Spleen (tissue), 11 donors: ENCODE measurements at regions not wholly inside any gene's neighbourhood (a gene's known extent, or its start where the extent isn't known, plus 50 kb on each side); places are given as distances from the start of the nearest gene placed in this dataset.

Experiments used
- DNase-seq: peaks from one replicate; pipeline ENCODE4 v3.0.0-alpha.2; 2020
- H3K27ac ChIP-seq, 8 donors: fragments of 200-600 bp; sonication (generic) in 7 of 8; 1 replicate in 4 of 8; 2 replicates in 4 of 8; pipeline versions ENCODE4 v1.5.0 to v1.8.0; 2016 to 2021; ENCODE audit warnings: inconsistent platforms in 4 of 8, mild to moderate bottlenecking in 4 of 8, moderate library complexity in 1 of 8
- H3K27me3 ChIP-seq, 7 donors: fragments of 200-600 bp; sonication (generic) in 6 of 7; replicated peaks in 1 of 7; 1 replicate in 4 of 7; 2 replicates in 3 of 7; pipeline versions ENCODE4 v1.5.0 to v1.8.0; 2016 to 2021; ENCODE audit warnings: inconsistent platforms in 3 of 7, mild to moderate bottlenecking in 1 of 7
- H3K36me3 ChIP-seq, 6 donors: fragments of 200-600 bp; sonication (generic) in 5 of 6; 1 replicate in 4 of 6; 2 replicates in 2 of 6; pipeline versions ENCODE4 v1.5.0 to v1.8.0; 2016 to 2021; ENCODE audit warnings: inconsistent platforms in 2 of 6
- H3K4me1 ChIP-seq, 6 donors: fragments of 200-600 bp; sonication (generic) in 5 of 6; 1 replicate in 3 of 6; 2 replicates in 3 of 6; pipeline versions ENCODE4 v1.5.0 to v1.8.0; 2016 to 2021; ENCODE audit warnings: inconsistent platforms in 3 of 6
- H3K4me3 ChIP-seq, 8 donors: fragments of 200-600 bp; sonication (generic) in 7 of 8; 1 replicate in 4 of 8; 2 replicates in 4 of 8; pipeline versions ENCODE4 v1.5.0 to v1.8.0; 2016 to 2021; ENCODE audit warnings: inconsistent platforms in 4 of 8, mild to moderate bottlenecking in 4 of 8, moderate library complexity in 2 of 8
- H3K9me3 ChIP-seq, 8 donors: fragments of 200-600 bp; sonication (generic) in 7 of 8; 1 replicate in 4 of 8; 2 replicates in 4 of 8; pipeline versions ENCODE4 v1.5.0 to v1.8.0; 2016 to 2021; ENCODE audit warnings: inconsistent platforms in 4 of 8
- POLR2A ChIP-seq, 3 donors: fragments of 450-650 bp; IDR thresholded peaks; one replicate each; pipeline ENCODE4 v1.5.1; 2017; ENCODE audit warnings: antibody characterized with exemption in 3 of 3, mild to moderate bottlenecking in 1 of 3
- POLR2AphosphoS5 ChIP-seq, 3 donors: sonication (generic); formaldehyde crosslinking; IDR thresholded peaks; one replicate each; pipeline ENCODE4 v1.5.1; 2017; ENCODE audit warnings: antibody characterized with exemption in 3 of 3
- WGBS, 5 donors: extraction: QIAGEN DNeasy Blood & Tissue Kit in 3 of 5; methylation state at CpG; one replicate each; pipeline versions ENCODE4 v1.1.5 to v1.1.7; 2013 to 2018; 5-methylcytosine and 5-hydroxymethylcytosine counted together
- intact Hi-C: fragments of 100-400 bp; cut with DNase I; formaldehyde crosslinking; loops from one replicate; pipeline ENCODE4 v1.15.0; 2023; ENCODE audit warnings: low total_unique reads
- TF ChIP-seq, protein P1 (sequence below), 11 experiments: fragments of 200-600 bp in 7 of 11; fragments of 450-650 bp in 4 of 11; sonication (generic) in 4 of 11; IDR thresholded peaks in 8 of 11; conservative IDR thresholded peaks in 3 of 11; 1 replicate in 7 of 11; 2 replicates in 4 of 11; pipeline versions ENCODE4 v1.4.0 to v1.8.0; 2016 to 2021; ENCODE audit warnings: antibody characterized with exemption in 11 of 11, inconsistent platforms in 4 of 11, mild to moderate bottlenecking in 1 of 11
- donor health status: healthy with polysubstance abuse.
- donor health status: DM: no; HTN: no; CAD: no; lungs with moderate emphysema.
- donor health status: DM: no; HTN: no; CAD: no.
- donor health status: Bipolar disorder and iron deficiency.
- donor health status: healthy.
- donor health status: DM: no; HTN: no; CAD: no.
- donor health status: DM: yes; HTN: yes; CAD: no.

DNA sequence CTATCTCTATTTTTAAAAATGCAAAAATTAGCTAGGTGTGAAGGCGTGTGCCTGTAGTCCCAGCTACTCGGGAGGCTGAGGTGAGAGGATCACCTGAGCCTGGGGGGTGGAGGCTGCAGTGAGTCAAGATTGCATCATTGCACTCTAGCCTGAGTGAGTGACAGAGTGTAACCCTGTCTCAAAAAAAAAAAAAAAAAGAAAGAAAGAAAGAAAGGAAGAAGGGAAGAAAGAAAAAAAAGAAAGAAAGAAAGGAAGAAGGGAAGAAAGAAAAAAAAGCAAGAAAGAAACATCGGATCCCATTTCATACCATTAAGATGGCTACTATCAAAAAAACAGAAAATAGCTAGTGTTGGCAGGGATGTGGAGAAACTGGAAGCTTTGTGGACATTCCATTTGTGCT, 136.8 kb upstream of the WNT4 start:
- H3K4me3 ChIP-seq, result no peak overlapping the region
- H3K27me3 ChIP-seq, result peaks cover 0 to 36% (median 0%) of the 10 kb centered on the region in 7 donors
- H3K4me1 ChIP-seq, result no peaks in the 10 kb centered on the region
- TF ChIP-seq POLR2A (IDR thresholded peaks at IDR 0.05) (no peak), POLR2AphosphoS5 (IDR thresholded peaks at IDR 0.05) (no peak)
- TF ChIP-seq, protein P1, sequence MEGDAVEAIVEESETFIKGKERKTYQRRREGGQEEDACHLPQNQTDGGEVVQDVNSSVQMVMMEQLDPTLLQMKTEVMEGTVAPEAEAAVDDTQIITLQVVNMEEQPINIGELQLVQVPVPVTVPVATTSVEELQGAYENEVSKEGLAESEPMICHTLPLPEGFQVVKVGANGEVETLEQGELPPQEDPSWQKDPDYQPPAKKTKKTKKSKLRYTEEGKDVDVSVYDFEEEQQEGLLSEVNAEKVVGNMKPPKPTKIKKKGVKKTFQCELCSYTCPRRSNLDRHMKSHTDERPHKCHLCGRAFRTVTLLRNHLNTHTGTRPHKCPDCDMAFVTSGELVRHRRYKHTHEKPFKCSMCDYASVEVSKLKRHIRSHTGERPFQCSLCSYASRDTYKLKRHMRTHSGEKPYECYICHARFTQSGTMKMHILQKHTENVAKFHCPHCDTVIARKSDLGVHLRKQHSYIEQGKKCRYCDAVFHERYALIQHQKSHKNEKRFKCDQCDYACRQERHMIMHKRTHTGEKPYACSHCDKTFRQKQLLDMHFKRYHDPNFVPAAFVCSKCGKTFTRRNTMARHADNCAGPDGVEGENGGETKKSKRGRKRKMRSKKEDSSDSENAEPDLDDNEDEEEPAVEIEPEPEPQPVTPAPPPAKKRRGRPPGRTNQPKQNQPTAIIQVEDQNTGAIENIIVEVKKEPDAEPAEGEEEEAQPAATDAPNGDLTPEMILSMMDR (IDR thresholded peaks at IDR 0.05 in 8 of 11, conservative IDR thresholded peaks at IDR 0.05 in 3 of 11), result no peak
- no peak for DNase-seq
- 86 to 97% (median 95%) methylated on average over 3 of the region's 3 CpGs for WGBS, 5 donors
- peaks cover 0 to 14% (median 9%) of the 10 kb centered on the region in 8 donors for H3K9me3 ChIP-seq
- no peaks in the 10 kb centered on the region for H3K36me3 ChIP-seq
- H3K27ac ChIP-seq, result no peak overlapping the region
- intact Hi-C loops, result loop anchor here (10.0 kb wide), 1 partner anchor 145 kb away; no protein-coding TSS in a partner anchor

DNA sequence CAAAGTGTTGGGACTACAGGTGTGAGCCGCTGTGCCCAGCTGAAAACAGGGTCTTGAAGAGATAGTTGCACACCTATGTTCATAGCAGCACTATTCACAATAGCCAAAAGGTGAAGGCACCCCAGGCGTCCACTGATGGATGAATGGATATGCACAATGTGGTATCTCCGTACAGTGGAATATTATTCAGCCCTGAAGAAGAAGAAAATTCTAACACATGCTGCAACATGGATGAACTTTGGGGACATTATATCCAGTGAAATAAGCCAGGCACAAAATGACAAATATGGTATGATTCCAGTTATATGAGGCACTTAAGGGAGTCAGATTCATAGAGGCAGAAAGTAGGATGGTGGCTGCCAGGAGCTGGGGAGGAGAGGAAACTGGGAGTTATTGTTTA, 137.6 kb upstream of the WNT4 start:
- H3K27ac ChIP-seq, result no peak overlapping the region
- intact Hi-C loops, result no loop called here
- peaks cover 0 to 14% (median 9%) of the 10 kb centered on the region in 8 donors for H3K9me3 ChIP-seq
- peaks cover 0 to 35% (median 0%) of the 10 kb centered on the region in 7 donors for H3K27me3 ChIP-seq
- H3K4me3 ChIP-seq, result no peak overlapping the region
- DNase-seq, result no peak
- H3K36me3 ChIP-seq, result no peaks in the 10 kb centered on the region
- TF ChIP-seq POLR2AphosphoS5 (IDR thresholded peaks at IDR 0.05) (no peak), POLR2A (IDR thresholded peaks at IDR 0.05) (no peak)
- no peaks in the 10 kb centered on the region for H3K4me1 ChIP-seq
- WGBS, 5 donors, result 91 to 96% (median 94%) methylated on average over 3 of the region's 3 CpGs

DNA sequence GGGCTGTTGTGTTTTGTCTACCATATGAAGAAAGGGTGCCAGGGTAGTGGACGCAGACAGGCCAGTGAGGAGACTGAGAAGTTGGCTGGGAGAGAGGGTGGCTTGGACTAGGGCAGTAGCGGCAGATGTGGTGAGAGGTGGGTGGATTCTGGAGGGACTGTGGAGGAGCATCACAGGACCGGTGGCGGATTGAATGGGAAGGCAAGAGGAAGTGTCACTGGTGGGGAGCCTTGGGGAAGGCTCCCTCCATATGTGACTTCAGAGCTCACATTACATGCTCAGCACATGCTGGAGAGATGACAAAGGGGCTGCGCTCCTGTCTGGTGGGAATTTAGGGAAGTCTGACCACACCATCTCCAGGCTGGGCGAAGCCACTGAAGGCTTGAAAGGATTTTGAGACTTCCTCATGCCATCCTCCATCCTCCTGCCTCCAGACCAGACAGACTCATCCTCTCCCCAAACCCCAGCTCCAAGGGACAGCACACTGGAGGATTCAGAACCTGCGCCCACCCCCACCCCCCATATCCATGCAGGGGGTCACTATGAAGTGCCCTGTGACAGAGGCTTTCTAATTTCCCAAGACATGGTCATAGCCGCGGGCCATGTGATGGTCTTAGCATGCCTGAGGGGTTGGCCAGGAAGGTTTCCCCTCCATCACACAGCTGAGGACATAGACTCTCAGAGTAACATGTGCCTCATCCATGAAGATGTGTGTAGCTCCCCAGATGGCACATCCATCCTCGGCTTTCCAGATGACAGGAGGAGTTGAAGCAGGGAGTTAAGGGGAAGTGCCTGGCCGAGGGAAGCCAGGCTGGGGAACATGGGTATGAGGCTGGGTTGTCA, 138.8 kb upstream of the WNT4 start:
- Histone ChIP-seq H3K4me3 (no peak overlapping the region), H3K36me3 (no peaks in the 10 kb centered on the region), H3K9me3 (peaks cover 0 to 14% (median 9%) of the 10 kb centered on the region in 8 donors), H3K27me3 (peaks cover 0 to 27% (median 0%) of the 10 kb centered on the region in 7 donors), H3K27ac (no peak overlapping the region), H3K4me1 (no peaks in the 10 kb centered on the region)
- TF ChIP-seq POLR2AphosphoS5 (IDR thresholded peaks at IDR 0.05), result no peak
- no peak for TF ChIP-seq POLR2A (IDR thresholded peaks at IDR 0.05)
- TF ChIP-seq, protein P1 (IDR thresholded peaks at IDR 0.05 in 8 of 11, conservative IDR thresholded peaks at IDR 0.05 in 3 of 11), result no peak
- intact Hi-C loops, result no loop called here
- 71 to 85% (median 76%) methylated on average over 11 of the region's 11 CpGs for WGBS, 5 donors
- DNase-seq, result no peak

DNA sequence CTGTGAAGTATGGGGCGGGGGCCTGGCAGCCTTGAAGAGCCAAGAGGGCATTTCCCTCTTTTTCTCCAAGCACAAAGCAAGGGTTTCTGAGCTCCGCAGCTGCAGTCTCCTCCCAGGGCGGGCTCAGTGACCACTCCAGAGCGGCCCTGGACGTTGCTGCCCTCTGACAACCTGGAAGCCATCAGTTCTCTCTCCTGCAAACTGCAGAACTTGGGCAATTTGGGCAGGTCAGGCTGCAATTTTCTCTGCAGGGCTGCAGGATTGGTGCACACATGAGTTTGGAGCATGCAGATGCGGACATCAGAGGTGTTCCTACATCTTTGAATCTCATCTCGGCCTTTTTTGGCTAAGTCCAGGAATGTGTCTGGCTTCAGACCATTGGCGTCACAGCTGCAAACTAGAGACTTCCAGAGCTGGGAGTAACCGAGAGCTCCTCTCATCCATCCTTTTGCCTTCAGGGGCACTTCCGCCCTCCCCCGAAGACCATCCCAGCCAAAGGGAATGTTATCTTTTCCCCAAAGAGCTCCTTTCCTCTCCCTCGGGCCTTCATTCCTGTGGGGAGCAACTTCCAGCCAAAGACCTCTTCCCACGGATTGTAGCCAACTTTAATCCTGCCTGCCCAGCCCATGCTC, 139.6 kb upstream of the WNT4 start:
- TF ChIP-seq POLR2AphosphoS5 (IDR thresholded peaks at IDR 0.05) (no peak), POLR2A (IDR thresholded peaks at IDR 0.05) (no peak)
- TF ChIP-seq, protein P1 (IDR thresholded peaks at IDR 0.05 in 8 of 11, conservative IDR thresholded peaks at IDR 0.05 in 3 of 11), result no peak
- H3K4me1 ChIP-seq, result no peaks in the 10 kb centered on the region
- H3K9me3 ChIP-seq, result peaks cover 0 to 14% (median 9%) of the 10 kb centered on the region in 8 donors
- no peaks in the 10 kb centered on the region for H3K36me3 ChIP-seq
- H3K27me3 ChIP-seq, result peaks cover 0 to 22% (median 0%) of the 10 kb centered on the region in 7 donors
- 59 to 78% (median 64%) methylated on average over 8 to 13 of the region's 13 CpGs for WGBS, 5 donors
- no peak overlapping the region for H3K4me3 ChIP-seq
- H3K27ac ChIP-seq, result no peak overlapping the region
- no peak for DNase-seq
- intact Hi-C loops, result no loop called here
